Thyroid gland (tissue), 4 donors: ENCODE measurements at regions not wholly inside any gene's neighbourhood (a gene's known extent, or its start where the extent isn't known, plus 50 kb on each side); places are given as distances from the start of the nearest gene placed in this dataset.

Source experiments
- DNase-seq, 2 donors: peaks; one replicate each; pipeline ENCODE4 v3.0.0-alpha.2; 2019
- H3K27ac ChIP-seq, 3 donors: fragments of 200-600 bp; sonication (generic); 1 replicate in 2 of 3; 2 replicates in 1 of 3; pipeline ENCODE4 v1.5.1; 2016 to 2019; ENCODE audit warnings: mild to moderate bottlenecking in 1 of 3, moderate library complexity in 1 of 3
- H3K27me3 ChIP-seq: fragments of 200-600 bp; sonication (generic); one replicate; pipeline ENCODE4 v1.5.1; 2019
- H3K36me3 ChIP-seq, 2 donors: fragments of 200-600 bp; sonication (generic); one replicate each; pipeline ENCODE4 v1.5.1; 2016 to 2019
- H3K4me1 ChIP-seq, 2 donors: fragments of 200-600 bp; sonication (generic); one replicate each; pipeline ENCODE4 v1.5.1; 2017 to 2019
- H3K4me3 ChIP-seq, 3 donors: fragments of 200-600 bp; sonication (generic); replicated peaks in 1 of 3; 1 replicate in 2 of 3; 2 replicates in 1 of 3; pipeline ENCODE4 v1.5.1; 2016; ENCODE audit warnings: mild to moderate bottlenecking in 1 of 3
- H3K9me3 ChIP-seq: fragments of 200-600 bp; sonication (generic); one replicate; pipeline ENCODE4 v1.5.1; 2017
- CTCF ChIP-seq, 6 experiments: fragments of 200-600 bp in 3 of 6; fragments of 450-650 bp in 3 of 6; sonication (generic) in 3 of 6; IDR thresholded peaks; one replicate each; pipeline ENCODE4 v1.5.1; 2016 to 2019; ENCODE audit warnings: antibody characterized with exemption in 6 of 6, mild to moderate bottlenecking in 2 of 6, inconsistent platforms in 1 of 6, moderate library complexity in 1 of 6
- POLR2A ChIP-seq, 2 donors: fragments of 450-650 bp; IDR thresholded peaks; one replicate each; pipeline ENCODE4 v1.6.1; 2017; ENCODE audit warnings: antibody characterized with exemption in 2 of 2, mild to moderate bottlenecking in 2 of 2, moderate library complexity in 1 of 2
- WGBS, 2 donors: methylation state at CpG; one replicate each; pipeline ENCODE4 v1.1.5; 2017; 5-methylcytosine and 5-hydroxymethylcytosine counted together
- intact Hi-C: fragments of 100-400 bp; cut with DNase I; formaldehyde crosslinking; loops from one replicate; pipeline ENCODE4 v1.15.1; 2023

- DNase-seq, result no peak
- H3K36me3 ChIP-seq, result no peaks in the 10 kb centered on the region
- H3K27me3 ChIP-seq, result no peaks in the 10 kb centered on the region
- H3K9me3 ChIP-seq, result no peaks in the 10 kb centered on the region
- TF ChIP-seq POLR2A (IDR thresholded peaks at IDR 0.05), result no peak
- TF ChIP-seq CTCF (IDR thresholded peaks at IDR 0.05), result no peak
- WGBS, 2 donors, result 83 to 85% methylated on average over 5 of the region's 5 CpGs
- H3K27ac ChIP-seq, result no peak overlapping the region
- H3K4me1 ChIP-seq, result no peaks in the 10 kb centered on the region
- intact Hi-C loops, result no loop called here
- H3K4me3 ChIP-seq, result no peak overlapping the region
Measured at GRCh38 chr2:37553411-37554154, 117.9 kb downstream of the CDC42EP3 start.

GRCh38 chr2:37554155-37554510 is 117.3 kb downstream of the CDC42EP3 start:
- Histone ChIP-seq H3K36me3 (no peaks in the 10 kb centered on the region), H3K4me3 (no peak overlapping the region), H3K27me3 (no peaks in the 10 kb centered on the region), H3K27ac (no peak overlapping the region), H3K9me3 (no peaks in the 10 kb centered on the region), H3K4me1 (no peaks in the 10 kb centered on the region)
- WGBS, 2 donors, result 81 to 87% methylated on average over 2 of the region's 2 CpGs
- DNase-seq, result no peak
- intact Hi-C loops, result no loop called here
- TF ChIP-seq CTCF (IDR thresholded peaks at IDR 0.05) (no peak), POLR2A (IDR thresholded peaks at IDR 0.05) (no peak)

GRCh38 chr2:37554687-37555086 is 116.8 kb downstream of the CDC42EP3 start:
- DNase-seq, result no peak
- TF ChIP-seq CTCF (IDR thresholded peaks at IDR 0.05) (no peak), POLR2A (IDR thresholded peaks at IDR 0.05) (no peak)
- no peaks in the 10 kb centered on the region for H3K4me1 ChIP-seq
- no peaks in the 10 kb centered on the region for H3K36me3 ChIP-seq
- H3K9me3 ChIP-seq, result no peaks in the 10 kb centered on the region
- intact Hi-C loops, result no loop called here
- H3K27me3 ChIP-seq, result no peaks in the 10 kb centered on the region
- no peak overlapping the region for H3K4me3 ChIP-seq
- no peak overlapping the region for H3K27ac ChIP-seq
- 89 to 90% methylated on average over 2 of the region's 2 CpGs for WGBS, 2 donors

GRCh38 chr2:37555457-37555856 is 116.0 kb downstream of the CDC42EP3 start:
- 54 to 59% methylated on average over 5 of the region's 5 CpGs for WGBS, 2 donors

More at GRCh38 chr2:37555457-37555856, 116.0 kb downstream of the CDC42EP3 start:
- H3K4me3 ChIP-seq, result no peak overlapping the region
- intact Hi-C loops, result no loop called here
- no peaks in the 10 kb centered on the region for H3K27me3 ChIP-seq
- H3K9me3 ChIP-seq, result no peaks in the 10 kb centered on the region
- H3K27ac ChIP-seq, result no peak overlapping the region
- H3K4me1 ChIP-seq, result no peaks in the 10 kb centered on the region
- TF ChIP-seq POLR2A (IDR thresholded peaks at IDR 0.05) (no peak), CTCF (IDR thresholded peaks at IDR 0.05) (no peak)
- no peaks in the 10 kb centered on the region for H3K36me3 ChIP-seq
- peak; percentile 16 to 25 for DNase-seq
